ENCODE measurements at regions not wholly inside any gene's neighbourhood (a gene's known extent, or its start where the extent isn't known, plus 50 kb on each side); places are given as distances from the start of the nearest gene placed in this dataset.
"Not testable (repeated sequence)": the region's sequence is repeated elsewhere in the genome, so short reads cannot be mapped to it uniquely, and the experiment has no call there.

DNA sequence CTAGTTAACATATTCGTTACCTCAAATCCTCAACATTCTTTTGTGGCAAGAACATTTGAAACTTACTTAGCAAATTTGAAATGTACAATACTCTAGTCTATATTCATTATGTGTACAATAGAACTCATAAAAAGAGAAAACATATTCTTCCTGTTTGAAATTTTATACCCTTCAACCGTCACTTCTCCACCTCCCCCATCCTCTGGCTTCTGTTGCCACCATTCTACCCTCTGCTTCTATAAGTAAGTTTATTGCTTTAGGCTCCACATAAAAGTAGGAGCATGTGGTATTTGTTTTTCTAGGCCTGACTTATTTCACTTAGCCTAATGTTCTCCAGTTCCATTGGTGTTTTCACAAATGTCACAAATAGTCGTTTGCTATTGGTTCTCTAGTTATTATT is 205.3 kb downstream of the TENT5A start:
- Histone ChIP-seq H3K27me3 (no peaks in the 10 kb centered on the region), H3K27ac (no peak overlapping the region), H3K4me3 (no peak overlapping the region), H3K9ac (no peak overlapping the region), H3K4me2 (no peak overlapping the region), H3K4me1 (no peaks in the 10 kb centered on the region), H3K9me3 (no peaks in the 10 kb centered on the region), H4K20me1 (no peaks in the 10 kb centered on the region), H3K36me3 (no peaks in the 10 kb centered on the region)
- TF ChIP-seq Cebpa-rat (IDR thresholded peaks at IDR 0.05) = no peak

DNA sequence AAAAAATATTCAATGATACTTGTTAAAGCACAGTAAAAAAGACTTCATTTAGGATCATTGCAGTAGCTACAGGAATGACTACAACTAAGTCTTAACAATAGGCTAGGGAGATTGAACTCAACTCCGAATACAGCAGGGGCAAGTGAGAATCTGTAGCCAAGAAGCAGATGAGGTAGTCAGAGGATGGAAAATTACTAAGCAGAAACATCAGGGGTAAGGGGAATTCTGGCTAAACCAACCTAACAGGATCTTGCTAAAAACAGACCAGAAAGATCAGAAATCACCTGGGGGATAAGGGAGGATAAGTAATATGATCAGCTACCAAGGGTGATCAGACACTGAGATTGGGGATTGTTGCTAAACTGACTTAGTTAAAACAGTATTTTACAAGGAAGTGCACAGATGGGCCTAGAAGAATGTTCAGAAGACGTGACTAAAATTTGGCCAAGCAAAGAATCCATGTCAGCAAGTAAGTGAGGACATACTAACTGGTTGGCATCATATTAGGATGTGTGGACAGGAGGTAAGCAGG is 217.5 kb downstream of the TENT5A start:
- no peaks in the 10 kb centered on the region for H4K20me1 ChIP-seq
- no peaks in the 10 kb centered on the region for H3K27me3 ChIP-seq
- no peak overlapping the region for H3K4me3 ChIP-seq
- H3K27ac ChIP-seq = no peak overlapping the region
- no peak overlapping the region for H3K4me2 ChIP-seq
- no peak overlapping the region for H3K9ac ChIP-seq
- H3K4me1 ChIP-seq = no peaks in the 10 kb centered on the region
- H3K9me3 ChIP-seq = no peaks in the 10 kb centered on the region
- no peak for TF ChIP-seq Cebpa-rat (IDR thresholded peaks at IDR 0.05)
- no peaks in the 10 kb centered on the region for H3K36me3 ChIP-seq

DNA sequence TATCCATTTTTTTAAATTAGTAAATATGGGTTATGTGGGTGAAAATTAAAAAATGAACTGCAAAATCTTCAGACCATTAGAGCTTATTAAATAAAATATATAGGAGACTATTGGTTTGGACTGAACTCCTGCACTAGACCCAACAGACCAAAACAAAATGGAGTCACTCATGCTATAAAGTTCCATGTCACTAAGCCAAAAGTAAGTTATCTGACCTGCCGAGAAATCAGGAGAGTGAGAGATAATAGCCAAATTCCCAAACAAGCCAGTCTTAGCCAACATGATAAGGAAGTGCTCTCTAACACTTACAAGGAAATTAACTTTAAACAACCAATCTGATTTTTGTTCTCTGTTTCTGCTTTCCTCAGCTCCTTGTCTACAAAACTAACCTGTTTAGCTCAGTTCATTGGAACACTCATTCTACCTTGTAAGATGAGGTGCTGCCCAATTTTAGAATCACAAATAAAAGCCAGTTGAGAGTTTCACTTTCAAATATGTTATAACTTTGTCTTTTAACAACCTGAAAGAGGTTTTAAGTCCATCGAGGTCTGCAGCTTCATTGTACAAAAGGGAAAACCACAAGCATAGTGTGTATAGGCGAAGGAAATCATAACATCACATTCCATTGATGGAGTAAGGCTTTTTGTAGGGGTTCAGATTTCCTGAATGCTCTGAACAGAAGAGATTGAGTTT is 220.5 kb downstream of the TENT5A start:
- no peaks in the 10 kb centered on the region for H3K27me3 ChIP-seq
- no peak overlapping the region for H3K27ac ChIP-seq
- no peaks in the 10 kb centered on the region for H3K36me3 ChIP-seq
- H3K9ac ChIP-seq = no peak overlapping the region
- no peaks in the 10 kb centered on the region for H3K4me1 ChIP-seq
- no peaks in the 10 kb centered on the region for H3K9me3 ChIP-seq
- no peak overlapping the region for H3K4me3 ChIP-seq
- H4K20me1 ChIP-seq = no peaks in the 10 kb centered on the region
- TF ChIP-seq Cebpa-rat (IDR thresholded peaks at IDR 0.05) = no peak
- H3K4me2 ChIP-seq = no peak overlapping the region

DNA sequence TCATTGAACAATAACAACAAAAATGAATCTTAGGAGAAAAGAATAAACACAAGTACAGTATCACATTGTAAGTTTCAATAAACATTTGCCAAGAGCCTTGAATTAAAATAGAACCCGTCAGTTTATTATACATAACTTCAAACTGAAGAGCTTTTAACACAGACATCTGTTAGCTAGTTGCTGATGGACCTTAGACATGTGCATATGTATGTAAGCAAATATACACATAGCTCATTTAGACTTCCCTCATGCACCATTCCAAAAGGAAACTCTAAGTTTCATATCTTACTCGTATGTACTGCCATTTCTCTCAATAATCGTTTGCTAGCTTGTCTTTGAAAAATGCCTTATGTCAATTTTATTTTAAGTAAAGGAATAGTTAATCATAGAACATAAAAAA is 235.0 kb downstream of the TENT5A start:
- no peaks in the 10 kb centered on the region for H3K36me3 ChIP-seq
- no peaks in the 10 kb centered on the region for H3K27me3 ChIP-seq
- H3K4me3 ChIP-seq = no peak overlapping the region
- no peak for TF ChIP-seq Cebpa-rat (IDR thresholded peaks at IDR 0.05)
- no peaks in the 10 kb centered on the region for H3K9me3 ChIP-seq
- no peak overlapping the region for H3K9ac ChIP-seq
- no peak overlapping the region for H3K27ac ChIP-seq
- no peaks in the 10 kb centered on the region for H3K4me1 ChIP-seq
- no peaks in the 10 kb centered on the region for H4K20me1 ChIP-seq
- H3K4me2 ChIP-seq = no peak overlapping the region

DNA sequence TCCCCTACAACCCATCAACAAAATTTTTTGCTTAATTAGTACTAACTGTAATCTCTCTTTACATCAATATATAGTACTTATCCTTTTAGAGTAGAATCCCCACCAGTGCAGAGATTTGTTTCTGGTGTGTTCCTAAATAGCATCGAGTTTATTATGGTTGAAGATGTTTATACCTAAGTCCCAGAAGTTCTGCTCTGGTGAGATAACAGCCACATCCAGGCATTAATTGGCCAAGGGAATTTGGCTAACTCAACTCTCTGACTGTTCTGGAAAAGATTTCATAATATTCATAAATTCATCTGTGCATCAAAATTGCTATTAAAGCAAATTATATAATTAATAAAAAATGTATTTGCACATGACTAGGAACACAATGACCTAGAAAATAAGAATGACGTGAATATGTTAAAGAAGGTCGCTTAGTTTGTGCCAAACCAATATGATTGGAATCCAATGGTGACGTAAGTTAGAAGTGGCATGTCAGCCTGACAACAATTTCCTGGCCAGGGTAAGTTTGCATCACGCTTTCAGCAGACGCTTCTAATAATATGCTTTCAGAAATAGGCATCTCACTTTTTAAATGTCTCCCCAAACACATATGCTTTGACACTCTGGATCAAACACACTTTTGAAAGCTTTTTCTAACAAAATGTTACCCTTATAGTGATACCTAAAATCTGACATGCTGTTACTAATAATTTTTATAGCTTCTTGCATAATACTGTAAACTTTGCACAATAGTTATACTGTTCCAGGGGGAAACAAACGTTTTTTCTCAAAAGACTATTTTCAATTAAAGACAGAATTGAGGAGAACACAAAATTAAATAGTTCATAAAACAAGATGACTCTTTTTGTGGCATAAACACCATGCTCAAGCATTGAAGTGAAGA is 236.7 kb downstream of the TENT5A start:
- Histone ChIP-seq H3K4me1 (no peaks in the 10 kb centered on the region), H3K36me3 (no peaks in the 10 kb centered on the region), H4K20me1 (no peaks in the 10 kb centered on the region), H3K9me3 (no peaks in the 10 kb centered on the region), H3K4me3 (no peak overlapping the region), H3K9ac (no peak overlapping the region), H3K27me3 (no peaks in the 10 kb centered on the region), H3K27ac (no peak overlapping the region), H3K4me2 (no peak overlapping the region)
- TF ChIP-seq Cebpa-rat (IDR thresholded peaks at IDR 0.05) = no peak

DNA sequence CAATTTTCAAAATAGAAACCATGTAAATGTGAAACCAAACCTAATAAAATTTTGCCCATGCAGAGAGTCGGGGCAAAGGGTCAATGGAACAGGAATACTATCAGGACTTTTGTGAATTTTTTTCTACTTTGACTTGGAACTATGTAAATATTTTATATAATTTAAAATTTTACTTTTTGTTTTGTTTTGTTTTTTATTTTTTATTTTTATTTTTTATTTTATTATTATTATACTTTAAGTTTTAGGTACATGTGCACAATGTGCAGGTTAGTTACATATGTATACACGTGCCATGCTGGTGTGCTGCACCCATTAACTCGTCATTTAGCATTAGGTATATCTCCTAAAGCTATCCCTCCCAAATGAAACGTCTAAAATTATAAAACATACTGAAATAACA is 238.3 kb downstream of the TENT5A start:
- H3K4me3 ChIP-seq, H3K9me3 ChIP-seq, H3K4me2 ChIP-seq, H3K4me1 ChIP-seq, H3K9ac ChIP-seq, H3K36me3 ChIP-seq, H3K27ac ChIP-seq, H3K27me3 ChIP-seq, H4K20me1 ChIP-seq: not testable (repeated sequence)

DNA sequence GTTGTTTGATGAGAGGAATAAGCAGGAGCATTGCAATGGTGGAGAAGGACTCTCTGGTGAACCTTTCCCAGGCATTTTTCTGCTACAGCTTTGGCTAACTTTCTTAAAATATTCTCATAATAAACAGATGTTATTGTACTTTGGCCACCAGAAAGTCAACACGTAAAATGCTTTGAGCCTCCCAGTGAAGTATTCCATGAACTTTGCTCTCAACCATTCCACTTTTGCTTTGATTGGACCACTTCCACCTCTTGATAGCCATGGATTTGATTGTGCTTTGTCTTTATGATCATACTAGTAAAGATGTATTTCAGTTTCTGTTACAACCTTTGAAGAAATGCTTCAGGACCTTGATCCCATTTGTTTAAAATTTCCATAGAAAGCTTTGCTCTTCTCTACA is 241.1 kb downstream of the TENT5A start:
- no peak for TF ChIP-seq Cebpa-rat (IDR thresholded peaks at IDR 0.05)
- H3K27me3 ChIP-seq = no peaks in the 10 kb centered on the region
- no peaks in the 10 kb centered on the region for H3K36me3 ChIP-seq
- no peak overlapping the region for H3K27ac ChIP-seq
- H3K9me3 ChIP-seq = no peaks in the 10 kb centered on the region
- no peak overlapping the region for H3K4me3 ChIP-seq
- no peaks in the 10 kb centered on the region for H3K4me1 ChIP-seq
- H3K4me2 ChIP-seq = no peak overlapping the region
- no peak overlapping the region for H3K9ac ChIP-seq
- H4K20me1 ChIP-seq = no peaks in the 10 kb centered on the region

DNA sequence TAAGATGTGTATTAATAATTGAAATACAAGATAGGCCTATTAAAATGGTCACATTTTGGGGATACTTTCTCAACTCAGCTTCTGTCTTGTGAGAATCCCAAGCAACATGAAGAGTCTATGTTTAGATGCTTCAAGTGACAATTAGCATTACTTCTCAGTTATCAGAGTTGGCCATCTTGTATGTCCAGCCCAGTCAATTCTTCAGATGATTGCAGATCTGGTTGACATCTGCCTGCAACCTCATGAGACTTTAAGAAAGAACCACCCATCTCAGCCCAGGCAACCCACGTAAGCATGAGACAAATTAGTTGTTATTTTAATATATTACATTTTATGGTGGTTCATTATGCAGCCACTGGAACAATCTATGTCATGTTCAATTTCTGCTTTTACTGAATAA is 256.5 kb downstream of the TENT5A start:
- Histone ChIP-seq H3K4me3 (no peak overlapping the region), H4K20me1 (no peaks in the 10 kb centered on the region), H3K9me3 (0 out of 2 replicates have a peak, but pooled peaks cover under 1% of the 10 kb centered on the region), H3K9ac (no peak overlapping the region), H3K4me2 (no peak overlapping the region), H3K36me3 (no peaks in the 10 kb centered on the region), H3K27ac (no peak overlapping the region), H3K27me3 (no peaks in the 10 kb centered on the region), H3K4me1 (no peaks in the 10 kb centered on the region)
- TF ChIP-seq Cebpa-rat (IDR thresholded peaks at IDR 0.05) = no peak

DNA sequence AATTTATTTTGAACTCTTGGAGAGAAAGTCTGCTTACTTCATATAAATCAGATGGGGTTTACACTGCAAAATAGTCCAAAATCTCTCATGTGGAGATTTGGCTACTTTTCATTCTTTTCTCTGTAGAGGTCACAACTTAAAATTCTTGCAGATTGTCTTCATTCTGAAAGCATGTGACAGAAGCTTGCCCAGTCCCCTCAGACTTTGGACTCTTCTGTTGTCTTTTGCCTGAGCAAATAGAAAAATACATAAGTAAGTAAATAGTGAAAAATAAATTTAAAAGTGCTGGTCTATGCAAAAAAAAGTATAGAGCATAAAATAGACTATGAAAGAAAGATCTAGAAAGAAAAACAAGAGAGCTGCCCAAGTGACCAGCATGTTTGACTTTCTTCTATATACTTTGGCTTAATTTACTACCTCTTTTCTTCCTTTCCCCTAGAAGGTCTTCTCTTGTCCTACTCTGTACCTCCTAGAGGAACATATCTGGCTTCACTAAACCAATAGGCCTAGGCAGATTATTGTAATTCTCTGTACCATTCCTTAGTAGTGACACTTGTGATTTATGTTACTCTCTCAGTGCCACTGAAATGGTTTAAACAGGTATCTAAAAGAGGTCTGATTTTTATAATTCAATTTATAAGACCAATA is 260.9 kb downstream of the TENT5A start:
- no peaks in the 10 kb centered on the region for H3K36me3 ChIP-seq
- H3K27me3 ChIP-seq = no peaks in the 10 kb centered on the region
- no peak overlapping the region for H3K9ac ChIP-seq
- H3K4me3 ChIP-seq = no peak overlapping the region
- no peaks in the 10 kb centered on the region for H4K20me1 ChIP-seq
- H3K4me2 ChIP-seq = no peak overlapping the region
- TF ChIP-seq Cebpa-rat (IDR thresholded peaks at IDR 0.05) = no peak
- no peaks in the 10 kb centered on the region for H3K4me1 ChIP-seq
- H3K9me3 ChIP-seq = no peaks in the 10 kb centered on the region
- no peak overlapping the region for H3K27ac ChIP-seq

DNA sequence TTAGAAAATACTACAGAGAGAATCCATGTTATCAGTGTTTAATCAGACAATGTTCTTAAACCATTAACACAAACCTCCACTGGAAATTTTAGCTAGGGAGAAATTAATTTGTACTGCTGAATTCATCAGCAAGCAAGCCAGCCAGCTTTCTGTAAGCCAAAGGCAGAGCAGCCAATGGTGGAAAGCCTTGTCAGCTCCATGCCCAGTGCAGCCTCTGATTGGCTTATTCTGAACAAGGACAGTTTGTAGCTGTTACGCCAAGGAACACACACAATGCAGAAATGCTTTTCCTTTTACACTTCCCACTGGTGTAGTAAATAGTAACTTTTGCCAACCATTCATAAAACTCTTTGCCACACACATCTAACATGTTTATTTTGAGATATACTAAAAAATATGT is 265.0 kb downstream of the TENT5A start:
- no peak for TF ChIP-seq Cebpa-rat (IDR thresholded peaks at IDR 0.05)
- Histone ChIP-seq H3K27ac (no peak overlapping the region), H3K4me3 (no peak overlapping the region), H3K36me3 (no peaks in the 10 kb centered on the region), H3K9me3 (no peaks in the 10 kb centered on the region), H3K9ac (no peak overlapping the region), H4K20me1 (no peaks in the 10 kb centered on the region), H3K27me3 (no peaks in the 10 kb centered on the region), H3K4me1 (no peaks in the 10 kb centered on the region), H3K4me2 (no peak overlapping the region)
